ENCODE measurements at regions not wholly inside any gene's neighbourhood (a gene's known extent, or its start where the extent isn't known, plus 50 kb on each side); places are given as distances from the start of the nearest gene placed in this dataset.
"Not testable (repeated sequence)": the region's sequence is repeated elsewhere in the genome, so short reads cannot be mapped to it uniquely, and the experiment has no call there.

DNA sequence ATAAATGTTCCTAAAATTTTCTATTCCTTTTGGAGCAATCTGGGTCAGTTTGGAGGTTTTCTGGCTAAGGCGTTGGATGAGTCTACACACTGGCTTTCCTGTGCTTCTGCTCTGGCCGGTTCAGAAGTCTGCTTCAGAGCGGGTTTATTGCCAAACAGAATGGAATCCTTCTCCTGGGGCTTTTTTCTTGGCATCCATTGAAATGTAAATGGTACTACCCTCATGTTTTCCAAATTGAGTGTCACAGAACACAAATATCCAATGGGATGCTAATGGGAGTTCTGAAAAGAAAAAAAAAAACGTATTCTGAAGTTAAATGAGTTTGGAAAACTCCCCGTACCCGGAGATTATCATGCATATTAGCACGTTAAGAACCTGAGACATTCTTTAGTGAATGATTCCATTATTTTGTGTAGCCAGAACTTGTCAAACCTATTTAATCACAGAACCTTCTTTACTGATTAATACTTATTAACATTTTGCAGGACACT is 930.3 kb downstream of the QKI start:
- no peak for DNase-seq (ENCODE audit: low read depth in 3 of 3, low spot score in 2 of 3)

DNA sequence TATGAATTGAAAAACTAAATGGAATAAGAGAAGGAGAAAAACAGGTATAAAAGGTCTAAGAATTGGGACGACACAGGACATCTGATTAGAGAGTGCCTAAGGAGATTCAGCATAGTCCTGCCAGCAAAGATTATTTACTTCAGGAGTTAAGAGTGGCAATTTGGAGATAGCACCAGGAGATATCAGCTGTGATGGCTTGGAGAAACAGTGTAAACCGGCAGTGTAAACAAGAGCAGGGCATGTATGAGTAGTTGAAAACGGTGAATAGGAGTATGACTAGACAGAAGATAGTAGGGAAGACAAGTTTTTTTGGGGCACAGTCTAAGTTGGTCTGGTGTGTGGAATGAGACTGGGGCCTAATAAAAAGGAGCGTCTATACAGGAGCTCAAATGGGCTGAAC is 924.9 kb downstream of the QKI start:
- DNase-seq (ENCODE audit: low read depth in 3 of 3, low spot score in 2 of 3): not testable (repeated sequence)

DNA sequence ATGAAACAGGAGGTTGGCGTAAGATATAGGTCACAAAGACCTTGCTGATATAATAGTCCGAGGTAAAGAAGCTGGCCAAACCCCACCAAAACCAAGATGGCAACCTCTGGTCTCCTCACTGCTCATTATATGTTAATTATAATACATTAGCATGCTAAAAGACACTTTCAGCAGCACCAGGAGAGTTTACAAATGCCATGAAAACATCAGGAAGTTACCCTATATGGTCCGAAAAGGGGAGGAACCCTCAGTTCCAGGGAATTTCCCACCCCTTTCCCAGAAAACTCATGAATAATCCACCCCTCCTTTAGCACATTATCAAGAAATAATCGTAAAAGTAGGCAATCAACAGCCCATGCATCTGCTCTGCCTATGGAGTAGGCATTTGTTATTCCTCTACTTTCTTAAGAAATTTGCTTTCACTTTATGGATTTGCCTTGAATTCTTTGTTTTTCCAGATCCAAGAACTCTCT is 923.4 kb downstream of the QKI start:
- DNase-seq (ENCODE audit: low read depth in 3 of 3, low spot score in 2 of 3): no peak

DNA sequence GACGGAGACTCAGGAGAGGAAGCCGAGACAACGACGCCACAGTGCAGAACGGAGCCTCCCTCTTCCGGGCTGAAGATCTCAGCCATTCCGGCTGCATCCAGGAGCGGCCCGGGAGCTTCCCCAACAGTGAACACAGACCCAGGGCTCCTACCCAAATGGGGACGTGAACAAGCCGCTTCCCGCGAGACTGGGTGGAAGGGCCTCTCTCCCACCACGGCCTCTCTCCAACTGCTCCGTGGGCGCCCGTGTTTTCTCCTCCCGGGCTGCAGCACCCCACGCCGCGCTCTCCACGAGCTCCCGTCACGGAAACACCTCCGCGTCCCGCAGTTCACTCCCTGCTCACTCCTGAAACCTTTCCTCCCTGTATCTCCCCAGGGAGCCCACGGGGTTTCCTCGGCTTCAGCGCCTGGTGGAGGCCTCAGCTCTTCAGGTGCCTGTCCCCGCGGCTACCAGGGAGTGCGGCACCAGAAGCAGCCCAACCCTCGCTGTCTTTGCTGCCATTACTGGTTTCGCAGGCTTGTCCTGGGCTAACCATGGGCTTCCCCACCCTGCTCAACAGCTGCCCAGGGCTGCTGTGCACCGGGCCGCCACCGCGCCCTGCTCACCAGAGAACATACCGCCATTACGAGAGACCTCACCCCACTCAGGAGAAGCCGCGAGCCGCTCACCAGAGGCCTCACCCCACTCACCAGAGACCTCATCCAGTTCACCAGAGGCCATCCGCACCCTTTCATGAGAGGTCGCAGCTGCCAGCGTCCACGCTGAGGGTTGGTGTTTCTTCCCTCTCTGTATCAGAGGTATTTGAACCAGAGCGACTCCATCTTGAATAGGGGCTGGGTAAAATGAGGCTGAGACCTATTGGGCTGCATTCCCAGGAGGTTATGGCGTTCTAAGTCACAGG is 922.8 kb downstream of the QKI start:
- DNase-seq (ENCODE audit: low read depth in 3 of 3, low spot score in 2 of 3): no peak

DNA sequence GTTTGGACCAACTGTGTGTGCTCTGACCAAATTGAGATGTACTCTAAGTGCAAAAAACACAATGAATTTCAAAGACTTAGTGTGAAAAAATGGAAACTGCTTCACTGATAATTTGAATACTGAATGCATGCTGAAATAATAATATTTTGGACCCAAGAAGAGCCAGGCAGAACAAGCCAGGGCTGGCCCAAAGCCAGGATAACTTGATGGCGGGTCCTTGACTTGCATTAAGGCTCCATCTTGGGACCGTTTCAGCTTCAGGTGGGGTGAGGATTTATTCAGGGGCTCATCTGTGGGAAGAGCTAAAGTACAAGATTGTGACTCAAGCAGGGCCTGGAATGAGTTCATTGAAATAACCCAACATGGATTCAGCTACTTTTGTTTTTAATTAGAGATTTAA is 921.9 kb downstream of the QKI start:
- no peak for DNase-seq (ENCODE audit: low read depth in 3 of 3, low spot score in 2 of 3)

- DNase-seq (ENCODE audit: low read depth in 3 of 3, low spot score in 2 of 3): no peak
Measured at GRCh38 chr6:164331026-164331425, 916.5 kb downstream of the QKI start.

DNA sequence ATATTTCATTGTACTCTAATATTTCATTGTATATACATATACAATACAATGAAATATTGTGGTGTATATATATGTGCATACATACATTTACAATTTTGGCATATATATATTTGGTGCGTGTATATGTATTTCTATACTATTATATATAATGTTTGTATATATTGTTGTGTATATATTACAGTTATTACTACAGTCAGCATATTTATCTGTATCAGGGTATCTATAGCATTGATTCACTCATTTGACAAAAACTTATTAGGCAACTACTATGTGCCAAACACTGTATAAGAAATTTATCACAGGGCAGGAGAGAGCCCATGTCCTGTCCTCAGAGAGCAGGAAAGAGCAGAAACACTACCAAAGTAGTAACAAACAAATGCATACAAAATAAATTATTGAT is 910.6 kb downstream of the QKI start:
- DNase-seq (ENCODE audit: low read depth in 3 of 3, low spot score in 2 of 3): no peak

GRCh38 chr6:164322533-164322932 is 908.0 kb downstream of the QKI start:
- no peak for DNase-seq (ENCODE audit: low read depth in 3 of 3, low spot score in 2 of 3)

- DNase-seq (ENCODE audit: low read depth in 3 of 3, low spot score in 2 of 3): no peak
Measured at GRCh38 chr6:164321297-164321696, 906.8 kb downstream of the QKI start.

GRCh38 chr6:164315376-164315775 is 900.9 kb downstream of the QKI start:
- DNase-seq (ENCODE audit: low read depth in 3 of 3, low spot score in 2 of 3): no peak

DNA sequence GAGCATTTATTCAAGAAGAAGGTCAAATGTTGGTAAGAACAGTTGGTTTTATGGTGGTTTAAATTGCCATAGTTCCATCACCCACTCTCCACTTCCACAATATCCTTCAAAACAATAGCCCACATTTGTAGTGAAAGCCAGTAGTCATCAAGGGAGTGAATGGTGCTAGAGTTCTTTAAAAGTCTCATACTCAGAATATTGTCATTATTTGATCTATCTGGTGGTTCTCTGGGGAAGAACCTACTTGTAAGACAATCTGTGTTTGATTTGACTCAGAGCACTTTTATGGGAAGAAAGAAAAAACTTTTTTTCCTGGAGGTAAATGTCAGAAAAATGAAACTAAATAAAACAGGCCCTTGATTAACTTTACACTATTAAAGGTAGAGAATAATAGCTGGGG is 893.8 kb downstream of the QKI start:
- DNase-seq (ENCODE audit: low read depth in 3 of 3, low spot score in 2 of 3): no peak

- DNase-seq (ENCODE audit: low read depth in 3 of 3, low spot score in 2 of 3): no peak
Measured at GRCh38 chr6:164303102-164303964, 888.8 kb downstream of the QKI start.

GRCh38 chr6:164296411-164296810 is 881.9 kb downstream of the QKI start:
- DNase-seq (ENCODE audit: low read depth in 3 of 3, low spot score in 2 of 3): no peak

DNA sequence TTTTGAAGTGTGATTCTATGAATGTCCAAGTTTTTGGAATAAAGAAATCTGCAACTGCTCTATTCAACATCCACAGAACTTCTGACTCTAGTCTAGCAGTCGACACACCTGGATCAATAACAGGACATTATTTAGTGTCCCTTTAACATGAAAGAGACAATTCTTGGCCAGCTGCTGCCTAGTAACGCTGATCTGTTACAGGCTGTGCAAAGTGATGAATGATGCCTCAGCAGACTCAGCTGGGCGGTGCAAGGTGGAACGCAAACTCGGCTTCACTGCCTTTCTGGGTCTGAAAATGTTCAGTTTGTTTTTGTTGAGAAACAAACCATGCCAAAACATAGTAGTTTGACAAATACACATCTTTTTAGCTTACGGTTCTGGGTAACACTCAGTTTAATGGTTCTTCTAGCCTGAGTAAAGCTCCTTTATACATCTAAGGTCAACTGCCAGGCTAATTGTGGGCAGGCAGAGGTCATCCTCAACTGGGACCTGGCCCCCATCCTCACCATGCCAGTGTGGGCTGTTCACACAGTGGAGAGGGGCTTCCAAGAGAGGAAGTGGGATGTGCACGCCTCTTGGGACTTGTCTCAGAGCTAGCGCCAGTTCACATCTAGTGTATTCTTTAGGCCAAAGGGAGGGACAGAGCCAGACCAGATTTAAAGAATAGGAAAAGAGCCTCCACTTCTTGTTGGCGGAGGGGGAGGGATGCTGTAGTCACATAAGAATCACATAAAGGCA is 879.7 kb downstream of the QKI start:
- DNase-seq (ENCODE audit: low read depth in 3 of 3, low spot score in 2 of 3): no peak

DNA sequence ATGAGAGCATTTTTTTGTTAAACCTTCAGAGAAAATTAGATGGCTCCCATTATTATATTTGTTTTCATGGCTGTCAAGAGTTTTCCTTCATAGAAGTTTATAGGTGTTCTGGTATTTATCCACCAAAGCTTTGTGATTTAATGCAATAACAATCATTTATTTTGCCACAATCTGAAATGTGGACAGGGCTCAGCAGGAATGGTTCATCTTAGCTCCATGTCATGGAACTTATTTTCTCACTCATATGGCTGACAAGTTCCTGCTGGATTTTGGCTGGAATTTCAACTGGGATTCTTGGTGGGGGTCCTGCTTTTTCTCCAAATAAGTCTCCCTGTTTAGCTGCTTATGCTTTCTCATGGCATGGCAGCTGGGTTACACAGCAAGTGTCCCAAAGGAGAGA is 876.7 kb downstream of the QKI start:
- no peak for DNase-seq (ENCODE audit: low read depth in 3 of 3, low spot score in 2 of 3)

- no peak for DNase-seq (ENCODE audit: low read depth in 3 of 3, low spot score in 2 of 3)
Measured at GRCh38 chr6:164290101-164290500, 875.6 kb downstream of the QKI start.

GRCh38 chr6:164286011-164286410 is 871.5 kb downstream of the QKI start:
- no peak for DNase-seq (ENCODE audit: low read depth in 3 of 3, low spot score in 2 of 3)

DNA sequence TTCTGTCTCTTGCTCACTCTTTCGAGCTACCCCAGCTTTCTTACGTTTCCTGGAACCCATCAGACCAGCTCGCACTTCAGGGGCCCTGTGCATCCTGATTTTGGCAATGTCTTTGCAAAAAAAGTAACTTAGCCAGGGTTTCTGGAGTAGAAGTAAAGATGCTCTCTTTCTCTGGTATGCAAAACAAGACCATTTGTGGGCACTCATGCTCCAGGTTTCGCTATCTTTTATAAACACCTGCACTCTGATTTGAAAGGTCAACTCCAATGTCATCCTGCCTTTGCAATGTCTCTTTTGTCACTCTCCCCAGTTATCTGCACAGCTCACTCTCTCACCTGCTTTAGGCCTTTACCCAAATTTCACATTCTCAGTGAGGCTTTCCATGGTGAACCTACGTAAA is 869.1 kb downstream of the QKI start:
- no peak for DNase-seq (ENCODE audit: low read depth in 3 of 3, low spot score in 2 of 3)

DNA sequence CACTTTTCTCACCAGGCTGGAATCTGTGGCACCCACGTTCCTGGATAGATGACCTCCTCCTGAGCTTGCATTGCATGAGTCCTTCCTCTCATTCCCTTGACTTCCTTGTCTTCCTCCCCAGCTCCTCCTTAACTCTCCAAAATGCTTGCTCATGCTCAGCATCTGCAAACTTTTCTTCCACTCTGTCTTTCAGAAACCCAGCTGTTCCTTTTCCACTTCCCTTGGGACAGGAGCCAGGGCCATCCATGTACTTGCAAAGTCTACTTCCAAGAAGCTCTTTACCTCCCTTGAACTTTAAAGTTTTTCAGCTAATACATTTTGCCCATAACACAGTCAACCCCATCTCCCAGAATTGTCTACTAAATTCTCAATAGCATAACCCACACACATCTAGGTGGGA is 861.7 kb downstream of the QKI start:
- no peak for DNase-seq (ENCODE audit: low read depth in 3 of 3, low spot score in 2 of 3)

GRCh38 chr6:164275773-164276172 is 861.3 kb downstream of the QKI start:
- no peak for DNase-seq (ENCODE audit: low read depth in 3 of 3, low spot score in 2 of 3)

DNA sequence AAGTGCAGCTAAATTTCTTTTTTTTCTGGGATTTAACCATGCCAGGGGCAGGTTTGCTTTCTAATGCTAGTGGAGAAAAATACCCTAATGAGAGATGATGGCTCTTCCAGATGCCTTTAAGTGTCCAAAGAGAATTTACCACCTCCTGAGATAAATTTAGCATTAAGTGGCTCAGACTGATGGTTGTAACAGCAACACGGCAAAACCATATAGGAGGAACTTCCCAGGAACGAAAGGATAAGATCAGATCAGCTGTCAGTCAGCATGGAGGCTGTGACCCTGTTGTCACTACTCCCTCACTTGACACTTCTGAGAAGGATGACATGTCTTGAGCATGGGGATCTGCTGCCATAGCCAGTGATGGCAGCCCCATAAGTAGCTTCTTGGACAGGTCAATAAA is 860.0 kb downstream of the QKI start:
- DNase-seq (ENCODE audit: low read depth in 3 of 3, low spot score in 2 of 3): no peak

Measured in right renal cortex interstitium (tissue), 3 donors.